HG03457 (cell line): ENCODE measurements at regions not wholly inside any gene's neighbourhood (a gene's known extent, or its start where the extent isn't known, plus 50 kb on each side); places are given as distances from the start of the nearest gene placed in this dataset.
"Not testable (repeated sequence)": the region's sequence is repeated elsewhere in the genome, so short reads cannot be mapped to it uniquely, and the experiment has no call there.

Experiments used
- ATAC-seq: cut with Tn5 transposase; IDR thresholded peaks from one replicate; pipeline ENCODE4 v1.9.1; 2021; ENCODE audit warnings: moderate number of reproducible peaks; ENCODE audit not compliant: unreplicated experiment

- ATAC-seq, result no peak
Measured at GRCh38 chr5:162603443-162604070, 536.0 kb downstream of the GABRG2 start.

GRCh38 chr5:162607879-162608278 is 540.3 kb downstream of the GABRG2 start:
- no peak for ATAC-seq

GRCh38 chr5:162621726-162622263 is 554.2 kb downstream of the GABRG2 start:
- ATAC-seq, result not testable (repeated sequence)

GRCh38 chr5:162624110-162624509 is 556.5 kb downstream of the GABRG2 start:
- ATAC-seq, result no peak

GRCh38 chr5:162637481-162637880 is 569.9 kb downstream of the GABRG2 start:
- no peak for ATAC-seq

- no peak for ATAC-seq
Measured at GRCh38 chr5:162638849-162639248, 571.3 kb downstream of the GABRG2 start.

- no peak for ATAC-seq
Measured at GRCh38 chr5:162641142-162641813, 573.7 kb downstream of the GABRG2 start.

GRCh38 chr5:162654661-162655405 is 587.3 kb downstream of the GABRG2 start:
- ATAC-seq, result no peak

GRCh38 chr5:162657076-162657475 is 589.5 kb downstream of the GABRG2 start:
- no peak for ATAC-seq

GRCh38 chr5:162664846-162665245 is 597.3 kb downstream of the GABRG2 start:
- ATAC-seq, result no peak

GRCh38 chr5:162668926-162669325 is 601.4 kb downstream of the GABRG2 start:
- no peak for ATAC-seq

- ATAC-seq, result no peak
Measured at GRCh38 chr5:162672061-162672460, 604.5 kb downstream of the GABRG2 start.

- no peak for ATAC-seq
Measured at GRCh38 chr5:162683284-162683683, 615.7 kb downstream of the GABRG2 start.

GRCh38 chr5:162684145-162684544 is 616.6 kb downstream of the GABRG2 start:
- ATAC-seq, result no peak

GRCh38 chr5:162685302-162685701 is 617.7 kb downstream of the GABRG2 start:
- ATAC-seq, result no peak

GRCh38 chr5:162696272-162696671 is 628.7 kb downstream of the GABRG2 start:
- not testable (repeated sequence) for ATAC-seq

- ATAC-seq, result no peak
Measured at GRCh38 chr5:162699361-162699760, 631.8 kb downstream of the GABRG2 start.

- ATAC-seq, result no peak
Measured at GRCh38 chr5:162703914-162704313, 636.3 kb downstream of the GABRG2 start.

- no peak for ATAC-seq
Measured at GRCh38 chr5:162711244-162711643, 643.7 kb downstream of the GABRG2 start.

GRCh38 chr5:162719720-162720119 is 652.1 kb downstream of the GABRG2 start:
- ATAC-seq, result no peak

GRCh38 chr5:162721125-162721524 is 653.6 kb downstream of the GABRG2 start:
- ATAC-seq, result no peak

GRCh38 chr5:162752612-162753011 is 684.8 kb upstream of the CCNG1 start:
- ATAC-seq, result no peak
